ENCODE measurements at regions not wholly inside any gene's neighbourhood (a gene's known extent, or its start where the extent isn't known, plus 50 kb on each side); places are given as distances from the start of the nearest gene placed in this dataset.

- no peak for TF ChIP-seq CTCF (conservative IDR thresholded peaks at IDR 0.05; ENCODE audit: low read depth, low read length)
- TF ChIP-seq EZH2phosphoT487 (IDR thresholded peaks at IDR 0.05; ENCODE audit: borderline replicate concordance, low read length), result no peak
Measured at GRCh38 chr3:67123914-67124313, 125.8 kb downstream of the KBTBD8 start.

Measured in PC-3 (cell line).